ENCODE measurements at regions not wholly inside any gene's neighbourhood (a gene's known extent, or its start where the extent isn't known, plus 50 kb on each side); places are given as distances from the start of the nearest gene placed in this dataset.
"Not testable (repeated sequence)": the region's sequence is repeated elsewhere in the genome, so short reads cannot be mapped to it uniquely, and the experiment has no call there.

GRCh38 chr5:155116456-155117251 is 103.1 kb downstream of the KIF4B start:
- no peak for DNase-seq (ENCODE audit: low read depth in 2 of 2)

GRCh38 chr5:155125551-155126095 is 112.1 kb downstream of the KIF4B start:
- DNase-seq (ENCODE audit: low read depth in 2 of 2): no peak

GRCh38 chr5:155126573-155126972 is 113.0 kb downstream of the KIF4B start:
- DNase-seq (ENCODE audit: low read depth in 2 of 2): no peak

GRCh38 chr5:155127552-155127951 is 114.0 kb downstream of the KIF4B start:
- DNase-seq (ENCODE audit: low read depth in 2 of 2): no peak

- DNase-seq (ENCODE audit: low read depth in 2 of 2): no peak
Measured at GRCh38 chr5:155128786-155129512, 115.4 kb downstream of the KIF4B start.

- no peak for DNase-seq (ENCODE audit: low read depth in 2 of 2)
Measured at GRCh38 chr5:155129513-155129880, 115.9 kb downstream of the KIF4B start.

- DNase-seq (ENCODE audit: low read depth in 2 of 2): no peak
Measured at GRCh38 chr5:155134130-155134529, 120.6 kb downstream of the KIF4B start.

GRCh38 chr5:155136216-155136850 is 122.8 kb downstream of the KIF4B start:
- no peak for DNase-seq (ENCODE audit: low read depth in 2 of 2)

GRCh38 chr5:155137683-155138082 is 124.1 kb downstream of the KIF4B start:
- DNase-seq (ENCODE audit: low read depth in 2 of 2): no peak

- DNase-seq (ENCODE audit: low read depth in 2 of 2): no peak
Measured at GRCh38 chr5:155140646-155141045, 127.1 kb downstream of the KIF4B start.

GRCh38 chr5:155144956-155145355 is 131.4 kb downstream of the KIF4B start:
- DNase-seq (ENCODE audit: low read depth in 2 of 2): no peak

GRCh38 chr5:155147222-155147621 is 133.7 kb downstream of the KIF4B start:
- DNase-seq (ENCODE audit: low read depth in 2 of 2): no peak

GRCh38 chr5:155148694-155149093 is 135.1 kb downstream of the KIF4B start:
- no peak for DNase-seq (ENCODE audit: low read depth in 2 of 2)

GRCh38 chr5:155150012-155150411 is 136.5 kb downstream of the KIF4B start:
- DNase-seq (ENCODE audit: low read depth in 2 of 2): no peak

- no peak for DNase-seq (ENCODE audit: low read depth in 2 of 2)
Measured at GRCh38 chr5:155154973-155155372, 141.4 kb downstream of the KIF4B start.

GRCh38 chr5:155163084-155163483 is 149.5 kb downstream of the KIF4B start:
- DNase-seq (ENCODE audit: low read depth in 2 of 2): not testable (repeated sequence)

- DNase-seq (ENCODE audit: low read depth in 2 of 2): no peak
Measured at GRCh38 chr5:155167736-155168135, 154.2 kb downstream of the KIF4B start.

GRCh38 chr5:155181542-155181941 is 168.0 kb downstream of the KIF4B start:
- DNase-seq (ENCODE audit: low read depth in 2 of 2): no peak

GRCh38 chr5:155189476-155189875 is 175.9 kb downstream of the KIF4B start:
- no peak for DNase-seq (ENCODE audit: low read depth in 2 of 2)

- no peak for DNase-seq (ENCODE audit: low read depth in 2 of 2)
Measured at GRCh38 chr5:155189981-155190380, 176.4 kb downstream of the KIF4B start.

- DNase-seq (ENCODE audit: low read depth in 2 of 2): no peak
Measured at GRCh38 chr5:155193029-155193428, 179.5 kb downstream of the KIF4B start.

- DNase-seq (ENCODE audit: low read depth in 2 of 2): no peak
Measured at GRCh38 chr5:155193483-155194107, 180.0 kb downstream of the KIF4B start.

All from stimulated activated CD8-positive, alpha-beta memory T cell treated with anti-CD3 and anti-CD28 coated beads, Interleukin-2, amount 100 ng/mL, for 48 hours (primary cell).